ENCODE measurements at regions not wholly inside any gene's neighbourhood (a gene's known extent, or its start where the extent isn't known, plus 50 kb on each side); places are given as distances from the start of the nearest gene placed in this dataset.

DNA sequence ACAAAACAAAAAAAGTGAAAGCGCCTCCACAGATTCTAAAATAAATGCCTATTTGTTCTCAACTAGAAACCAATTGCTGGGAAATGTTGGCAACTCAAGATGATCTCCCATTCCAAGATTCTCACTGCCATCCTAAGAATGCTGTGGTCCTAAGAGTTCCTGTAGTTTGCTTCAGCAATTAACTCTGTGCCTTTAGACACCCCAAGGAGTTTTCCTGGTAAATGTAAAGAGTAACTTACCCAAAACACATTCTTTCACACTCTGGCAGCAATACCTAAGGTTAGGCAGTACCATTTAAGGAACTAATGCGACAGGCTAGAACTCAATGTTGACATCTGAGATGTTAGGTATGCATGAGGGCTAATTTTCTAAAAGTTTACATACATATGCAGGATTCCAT lies 58.8 kb upstream of the TANK start:
- DNase-seq, result no peak
- ChIA-PET POLR2A (no interaction called here), CTCF (no interaction called here)
- Histone ChIP-seq H3K27me3 (ENCODE audit: insufficient read depth, low read length, poor library complexity, severe bottlenecking) (no peaks in the 10 kb centered on the region), H3K4me1 (ENCODE audit: insufficient read depth, low read length) (no peaks in the 10 kb centered on the region), H3K27ac (ENCODE audit: low read depth, low read length) (no peak overlapping the region), H3K36me3 (ENCODE audit: insufficient read depth, low read length) (no peaks in the 10 kb centered on the region), H3K4me3 (ENCODE audit: low read length) (no peak overlapping the region), H3K9me3 (ENCODE audit: low read length) (no peaks in the 10 kb centered on the region)
- no peaks in the 10 kb centered on the region for H3K27me3 Mint-ChIP-seq
- H3K27ac Mint-ChIP-seq, result no peak overlapping the region
- H3K36me3 Mint-ChIP-seq, result peaks cover 0 to 13% (median 0%) of the 10 kb centered on the region in 3 donors
- H3K4me3 Mint-ChIP-seq, result no peak overlapping the region
- peaks cover 0 to 6% (median 2%) of the 10 kb centered on the region in 5 donors for H3K9me3 Mint-ChIP-seq
- H3K4me1 Mint-ChIP-seq, result peaks cover 4 to 11% (median 5%) of the 10 kb centered on the region in 3 donors

DNA sequence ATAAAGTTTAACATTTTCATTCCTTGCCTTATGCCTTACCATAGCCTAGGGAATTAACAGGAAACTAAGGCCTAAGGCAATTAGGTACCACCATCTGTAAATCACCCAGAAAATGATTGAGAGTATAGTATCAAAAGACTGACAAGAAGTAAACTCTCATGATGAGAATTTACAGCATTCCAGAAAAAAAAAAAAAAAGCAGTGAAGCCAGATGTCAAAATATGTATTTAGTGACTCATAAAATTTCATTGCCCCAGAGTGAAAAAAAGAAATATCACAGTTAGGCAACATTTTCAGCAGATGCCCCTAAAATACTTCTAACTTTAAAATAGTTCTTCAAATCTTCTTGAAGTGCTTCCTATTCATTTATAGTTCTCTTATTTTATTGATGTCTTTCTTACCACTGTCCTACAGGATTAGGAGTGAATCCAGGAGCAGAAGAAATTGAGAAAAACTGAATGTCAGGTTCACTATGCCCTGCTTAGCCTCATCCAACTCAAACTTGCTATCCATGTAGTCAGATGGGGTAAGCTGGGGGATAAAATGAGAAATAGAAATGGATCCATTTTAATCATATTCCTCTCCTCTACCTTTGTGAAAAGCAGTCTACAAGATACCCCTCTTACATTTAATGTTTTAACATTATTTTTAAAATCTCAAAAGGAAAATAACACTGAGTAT lies 57.3 kb upstream of the TANK start:
- H3K36me3 Mint-ChIP-seq, result peaks cover 0 to 13% (median 0%) of the 10 kb centered on the region in 3 donors
- no peaks in the 10 kb centered on the region for H3K9me3 ChIP-seq (ENCODE audit: low read length)
- ChIA-PET CTCF (no interaction called here), POLR2A (no interaction called here)
- H3K4me3 Mint-ChIP-seq, result no peak overlapping the region
- H3K27ac Mint-ChIP-seq, result no peak overlapping the region
- no peaks in the 10 kb centered on the region for H3K27me3 ChIP-seq (ENCODE audit: insufficient read depth, low read length, poor library complexity, severe bottlenecking)
- peaks cover 4 to 11% (median 5%) of the 10 kb centered on the region in 3 donors for H3K4me1 Mint-ChIP-seq
- H3K27me3 Mint-ChIP-seq, result peaks cover 0 to 2% of the 10 kb centered on the region in 2 donors
- no peak overlapping the region for H3K27ac ChIP-seq (ENCODE audit: low read depth, low read length)
- no peaks in the 10 kb centered on the region for H3K4me1 ChIP-seq (ENCODE audit: insufficient read depth, low read length)
- H3K4me3 ChIP-seq (ENCODE audit: low read length), result no peak overlapping the region
- peaks cover 0 to 5% (median 2%) of the 10 kb centered on the region in 5 donors for H3K9me3 Mint-ChIP-seq
- DNase-seq, result no peak
- H3K36me3 ChIP-seq (ENCODE audit: insufficient read depth, low read length), result no peaks in the 10 kb centered on the region

DNA sequence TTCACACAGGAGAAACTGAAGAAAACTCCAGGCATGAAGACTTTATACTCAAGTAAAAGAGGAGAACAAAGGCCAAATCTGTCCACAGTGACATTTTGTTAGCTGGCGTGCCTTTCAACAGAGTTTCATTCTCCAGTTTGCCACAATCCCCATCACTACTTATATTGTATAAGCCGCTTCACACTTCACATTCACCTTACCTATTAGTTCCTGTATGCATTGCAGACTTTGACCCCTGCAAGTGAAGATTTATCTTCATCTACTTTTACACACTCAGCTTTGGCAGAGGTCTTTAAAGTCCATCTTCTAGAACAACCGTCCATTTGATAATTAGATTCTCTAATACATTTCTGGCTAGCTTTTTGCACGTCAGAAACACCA lies 56.8 kb upstream of the TANK start:
- ChIA-PET POLR2A (no interaction called here), CTCF (no interaction called here)
- no peaks in the 10 kb centered on the region for H3K9me3 ChIP-seq (ENCODE audit: low read length)
- H3K4me3 ChIP-seq (ENCODE audit: low read length), result no peak overlapping the region
- no peaks in the 10 kb centered on the region for H3K27me3 ChIP-seq (ENCODE audit: insufficient read depth, low read length, poor library complexity, severe bottlenecking)
- H3K4me1 Mint-ChIP-seq, result peaks cover 4 to 11% (median 5%) of the 10 kb centered on the region in 3 donors
- H3K9me3 Mint-ChIP-seq, result peaks cover 0 to 3% (median 0%) of the 10 kb centered on the region in 5 donors
- H3K4me3 Mint-ChIP-seq, result no peak overlapping the region
- H3K27ac ChIP-seq (ENCODE audit: low read depth, low read length), result no peak overlapping the region
- no peaks in the 10 kb centered on the region for H3K4me1 ChIP-seq (ENCODE audit: insufficient read depth, low read length)
- no peak for DNase-seq
- peaks cover 0 to 2% of the 10 kb centered on the region in 2 donors for H3K27me3 Mint-ChIP-seq
- no peaks in the 10 kb centered on the region for H3K36me3 ChIP-seq (ENCODE audit: insufficient read depth, low read length)
- H3K27ac Mint-ChIP-seq, result no peak overlapping the region
- H3K36me3 Mint-ChIP-seq, result peaks cover 0 to 10% (median 0%) of the 10 kb centered on the region in 3 donors

DNA sequence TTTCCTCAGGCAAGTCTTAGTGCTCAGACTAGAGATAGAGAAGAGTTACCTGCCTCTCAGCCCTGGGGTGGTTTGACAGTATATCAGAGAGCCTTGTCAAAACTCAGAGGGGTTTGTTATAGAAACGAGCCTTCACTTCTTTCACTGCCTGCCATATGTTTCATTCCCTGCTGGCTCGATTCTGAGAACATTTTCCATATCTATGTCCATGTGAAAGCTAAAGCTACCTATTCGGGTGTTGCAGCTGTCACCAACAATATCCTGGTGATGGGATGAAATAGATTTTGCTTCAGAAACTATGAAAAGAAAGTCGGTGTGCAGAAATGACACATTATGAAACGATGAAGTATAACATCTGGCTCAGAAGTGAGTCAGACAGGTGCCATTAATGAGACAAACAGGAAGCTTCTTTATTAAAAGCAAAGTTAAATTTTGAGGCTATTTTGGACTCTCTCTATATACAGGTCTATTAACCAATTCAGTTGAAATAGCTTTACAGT lies 56.1 kb upstream of the TANK start:
- CTCF ChIA-PET, result interaction anchor here (1.3 kb wide), 2 partner anchors 11 to 13 kb away, joined by 4 read pairs; no protein-coding TSS in a partner anchor
- H3K9me3 ChIP-seq (ENCODE audit: low read length), result no peaks in the 10 kb centered on the region
- no peaks in the 10 kb centered on the region for H3K4me1 ChIP-seq (ENCODE audit: insufficient read depth, low read length)
- H3K36me3 Mint-ChIP-seq, result peaks cover 0 to 5% (median 0%) of the 10 kb centered on the region in 3 donors
- H3K4me3 ChIP-seq (ENCODE audit: low read length), result no peak overlapping the region
- POLR2A ChIA-PET, result no interaction called here
- DNase-seq, result no peak
- no peaks in the 10 kb centered on the region for H3K36me3 ChIP-seq (ENCODE audit: insufficient read depth, low read length)
- H3K27ac Mint-ChIP-seq, result peak overlapping the region in 1 of 8 donors; percentile 69
- H3K27me3 ChIP-seq (ENCODE audit: insufficient read depth, low read length, poor library complexity, severe bottlenecking), result no peaks in the 10 kb centered on the region
- H3K9me3 Mint-ChIP-seq, result no peaks in the 10 kb centered on the region
- H3K4me1 Mint-ChIP-seq, result peaks cover 4 to 11% (median 5%) of the 10 kb centered on the region in 3 donors
- peaks cover 0 to 2% of the 10 kb centered on the region in 2 donors for H3K27me3 Mint-ChIP-seq
- no peak overlapping the region for H3K27ac ChIP-seq (ENCODE audit: low read depth, low read length)
- peak overlapping the region in 1 of 7 donors; percentile 24 for H3K4me3 Mint-ChIP-seq

DNA sequence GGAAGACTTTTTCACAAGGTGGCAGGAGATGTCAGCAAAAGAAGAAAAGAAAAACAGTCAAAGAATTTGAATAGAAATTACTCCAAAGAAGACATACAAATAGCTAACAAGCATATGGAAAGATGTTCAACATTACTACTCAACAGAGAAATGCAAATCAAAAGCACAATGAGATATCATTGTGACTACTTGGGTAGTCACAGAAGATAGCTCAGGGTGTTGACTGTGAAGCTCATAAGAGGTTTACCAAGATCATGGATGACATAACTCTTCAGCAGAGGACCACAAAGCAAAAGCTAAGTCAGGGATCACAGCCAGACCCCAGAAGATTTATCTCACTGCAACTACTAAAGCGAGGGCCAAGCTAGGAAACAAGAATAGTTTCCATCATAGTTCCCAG lies 53.0 kb upstream of the TANK start:
- H3K4me1 Mint-ChIP-seq, result peaks cover 4 to 11% (median 5%) of the 10 kb centered on the region in 3 donors
- Histone ChIP-seq H3K4me3 (ENCODE audit: low read length) (no peak overlapping the region), H3K36me3 (ENCODE audit: insufficient read depth, low read length) (no peaks in the 10 kb centered on the region), H3K27me3 (ENCODE audit: insufficient read depth, low read length, poor library complexity, severe bottlenecking) (no peaks in the 10 kb centered on the region), H3K4me1 (ENCODE audit: insufficient read depth, low read length) (no peaks in the 10 kb centered on the region), H3K27ac (ENCODE audit: low read depth, low read length) (no peak overlapping the region), H3K9me3 (ENCODE audit: low read length) (no peaks in the 10 kb centered on the region)
- H3K4me3 Mint-ChIP-seq, result no peak overlapping the region
- H3K9me3 Mint-ChIP-seq, result no peaks in the 10 kb centered on the region
- no peak for DNase-seq
- no peak overlapping the region for H3K27ac Mint-ChIP-seq
- peaks cover 0 to 1% (median 0%) of the 10 kb centered on the region in 3 donors for H3K36me3 Mint-ChIP-seq
- H3K27me3 Mint-ChIP-seq, result peaks cover 0 to 2% of the 10 kb centered on the region in 2 donors
- POLR2A ChIA-PET, result no interaction called here
- CTCF ChIA-PET, result interaction anchor here (0.8 kb wide), 1 partner anchor 784 kb away, joined by 3 read pairs; no protein-coding TSS in a partner anchor

Measured in CD8-positive, alpha-beta memory T cell (primary cell).